GM21381 (cell line): ENCODE measurements at regions not wholly inside any gene's neighbourhood (a gene's known extent, or its start where the extent isn't known, plus 50 kb on each side); places are given as distances from the start of the nearest gene placed in this dataset.

ENCODE experiments used
- ATAC-seq: cut with Tn5 transposase; IDR thresholded peaks from one replicate; pipeline ENCODE4 v1.9.1; 2021; ENCODE audit warnings: mild to moderate bottlenecking, moderate library complexity; ENCODE audit not compliant: unreplicated experiment

DNA sequence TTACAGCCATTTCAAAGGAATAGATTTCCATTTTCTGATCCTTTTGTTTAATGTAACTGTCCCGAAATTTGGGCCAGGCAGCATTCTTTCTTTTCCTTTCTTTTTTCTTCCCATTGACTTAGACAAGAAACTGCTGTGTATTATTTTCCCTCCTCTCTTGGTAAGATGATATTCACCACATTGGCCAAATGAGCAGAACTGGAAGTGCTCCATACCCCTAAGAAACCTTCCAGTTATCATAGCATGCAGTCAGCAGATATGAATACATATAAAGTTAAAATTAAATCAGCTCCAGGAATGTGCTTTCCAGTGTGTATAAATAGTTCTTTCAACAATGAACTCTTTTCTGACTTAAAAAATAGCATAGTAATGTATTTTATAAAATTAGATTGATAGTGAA lies 168.5 kb upstream of the GAS1 start:
- ATAC-seq = no peak

- no peak for ATAC-seq
Observed at GRCh38 chr9:87116492-87116891, 169.2 kb upstream of the GAS1 start.

DNA sequence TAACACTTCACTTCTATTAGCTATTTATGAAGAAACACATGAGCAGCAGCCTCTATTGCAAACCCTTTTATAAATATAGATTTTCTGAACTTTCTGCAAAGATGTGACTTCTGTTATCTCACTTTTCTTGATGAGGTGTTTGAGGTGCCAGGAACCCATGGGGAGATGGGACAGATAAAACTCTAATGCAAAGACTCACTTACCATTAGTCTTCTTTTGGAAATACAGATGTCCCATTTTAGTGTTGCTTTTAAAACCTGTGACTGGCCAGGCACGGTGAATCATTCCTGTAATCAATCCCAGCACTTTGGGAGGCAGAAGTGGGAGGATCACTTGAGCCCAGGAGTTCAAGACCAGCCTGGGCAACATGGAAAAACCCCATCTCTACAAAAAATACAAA lies 171.3 kb upstream of the GAS1 start:
- no peak for ATAC-seq

DNA sequence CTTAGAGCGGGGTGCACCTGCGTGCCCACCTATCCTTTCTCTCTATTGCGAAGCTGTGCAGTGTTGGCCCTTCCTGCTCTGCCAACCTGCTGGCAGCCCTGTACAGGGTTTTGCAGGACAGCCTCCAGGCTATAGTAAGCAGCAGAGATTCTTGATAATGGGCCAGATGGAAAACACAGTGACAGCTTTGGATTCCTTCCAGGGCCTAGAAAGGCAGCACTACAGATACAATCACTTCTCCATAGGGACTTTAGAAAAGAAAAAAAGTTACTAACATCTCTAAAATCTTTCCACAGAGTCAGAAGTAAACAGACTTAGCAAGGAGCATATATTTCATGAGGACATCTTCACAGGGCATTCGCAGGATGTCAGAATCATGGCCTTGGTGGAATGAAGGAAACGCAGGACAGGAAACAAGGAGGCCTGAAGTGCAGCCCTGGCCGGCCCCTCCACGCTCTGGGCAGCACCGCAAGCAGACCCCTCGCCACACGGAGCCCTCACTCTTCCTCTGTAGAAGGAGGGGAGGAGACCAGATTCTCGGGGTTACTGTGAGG lies 172.1 kb upstream of the GAS1 start:
- no peak for ATAC-seq

- ATAC-seq = no peak
Observed at GRCh38 chr9:87120610-87121009, 173.3 kb upstream of the GAS1 start.

DNA sequence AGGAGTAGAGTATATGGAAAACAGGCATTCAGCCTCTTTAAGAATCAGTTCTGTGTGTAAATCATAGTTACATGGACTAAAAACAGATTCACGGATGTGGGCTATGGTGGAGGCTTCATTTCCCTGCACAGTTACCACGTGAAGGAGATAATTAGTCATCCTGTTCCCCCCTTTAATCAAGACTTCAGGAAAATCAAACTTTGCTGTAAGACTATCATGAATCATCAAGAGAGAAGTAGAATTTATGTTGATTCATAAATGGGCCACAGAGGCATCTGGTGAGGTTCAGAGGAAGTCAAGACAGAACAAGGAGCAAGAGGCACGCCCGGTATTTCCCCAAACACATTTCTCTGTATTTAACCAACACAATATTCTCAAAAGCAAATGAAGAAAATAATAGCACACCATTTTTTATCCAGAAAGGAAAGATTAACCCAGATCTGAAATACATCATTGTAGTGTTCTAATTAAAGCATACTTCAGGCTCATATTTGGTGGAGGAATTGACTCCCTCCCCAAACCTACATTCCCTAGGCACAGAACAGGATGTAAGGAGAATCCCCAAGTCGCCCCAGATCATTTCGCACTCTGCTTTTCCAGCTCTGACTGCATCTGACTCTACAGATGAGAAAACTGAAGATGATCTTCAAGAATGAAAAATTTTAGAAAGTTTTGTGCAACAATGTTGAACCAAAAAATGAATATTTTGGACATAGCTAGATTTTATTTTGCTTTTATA lies 175.8 kb upstream of the GAS1 start:
- ATAC-seq = no peak

GRCh38 chr9:87123830-87124229 lies 176.5 kb upstream of the GAS1 start:
- no peak for ATAC-seq

GRCh38 chr9:87125819-87126218 lies 178.5 kb upstream of the GAS1 start:
- ATAC-seq = no peak

DNA sequence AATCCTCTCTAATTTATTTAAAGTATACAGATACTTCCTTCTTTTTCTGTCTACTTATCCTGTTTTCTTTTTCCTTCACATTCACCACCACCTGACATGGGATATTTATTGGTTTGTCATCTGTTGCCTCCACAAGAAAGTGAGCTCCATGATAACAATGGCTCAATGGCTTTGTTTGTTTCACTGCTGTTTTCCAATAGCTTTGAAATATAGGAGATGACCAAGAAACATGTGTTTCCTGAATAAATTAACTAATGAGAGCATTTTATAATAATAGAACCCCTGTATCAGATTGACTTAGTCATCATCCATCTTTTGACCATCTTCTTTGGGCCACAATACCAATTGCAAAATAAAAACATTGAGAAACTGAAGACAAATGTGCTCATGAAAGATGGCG lies 180.2 kb upstream of the GAS1 start:
- ATAC-seq = no peak

DNA sequence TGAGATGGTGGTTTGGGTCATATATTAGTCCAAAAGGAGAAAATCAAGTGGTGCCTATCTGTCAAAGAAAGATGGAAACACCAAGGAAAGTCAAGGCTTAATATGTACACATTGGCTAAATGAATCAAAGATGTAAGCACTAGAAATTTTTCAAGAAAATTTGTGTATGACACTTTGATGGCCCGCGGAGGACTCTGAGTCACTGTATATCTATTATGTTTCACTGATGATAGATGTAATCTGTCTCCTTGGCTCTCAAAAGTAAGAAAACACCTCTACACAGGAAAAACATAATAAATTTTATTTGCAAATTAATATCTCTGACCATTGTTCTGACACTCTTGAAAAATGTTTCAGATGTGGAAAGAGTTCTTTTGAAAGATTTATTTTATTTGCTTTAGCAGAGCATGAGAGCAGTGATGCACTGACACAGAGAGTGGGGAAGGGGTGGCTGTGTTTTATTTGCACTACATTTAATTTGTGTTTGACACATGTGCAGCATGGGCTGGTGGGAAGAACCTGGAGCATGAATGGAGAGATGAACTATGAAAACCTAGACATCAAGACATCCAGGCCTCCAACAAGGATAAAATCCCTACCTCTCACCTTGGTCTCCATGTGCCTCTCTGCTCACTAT lies 180.8 kb upstream of the GAS1 start:
- ATAC-seq = no peak

DNA sequence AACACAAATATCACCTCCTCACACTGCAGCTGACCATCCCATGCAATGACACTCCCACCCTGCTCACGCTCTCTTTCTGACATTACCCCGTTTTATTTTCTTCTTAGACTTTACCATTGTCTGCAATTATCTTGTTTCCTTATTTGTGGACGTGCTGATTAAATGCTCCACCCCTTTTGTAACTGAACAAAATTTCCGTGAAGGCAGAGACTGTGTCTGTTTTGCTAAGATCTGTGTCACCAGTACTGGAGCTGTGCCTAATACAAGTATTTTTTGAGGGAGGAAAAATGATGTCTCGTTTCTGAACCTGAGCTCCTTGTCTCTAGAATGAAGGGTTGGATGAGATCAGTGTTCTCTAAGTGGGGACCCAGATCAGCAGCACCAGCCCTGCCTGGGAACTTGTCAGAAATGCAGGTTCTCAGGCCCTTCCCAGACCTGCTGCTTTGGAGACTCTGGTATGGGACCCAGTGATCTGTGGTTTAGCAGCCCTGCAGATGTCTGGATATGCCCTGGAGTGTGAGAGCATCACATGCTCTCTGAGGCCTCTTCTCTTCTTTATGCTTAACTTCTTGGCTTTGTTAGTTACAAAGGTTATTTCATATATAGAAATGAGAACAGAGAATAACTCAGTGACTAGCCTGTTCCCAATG lies 181.7 kb upstream of the GAS1 start:
- ATAC-seq = no peak

DNA sequence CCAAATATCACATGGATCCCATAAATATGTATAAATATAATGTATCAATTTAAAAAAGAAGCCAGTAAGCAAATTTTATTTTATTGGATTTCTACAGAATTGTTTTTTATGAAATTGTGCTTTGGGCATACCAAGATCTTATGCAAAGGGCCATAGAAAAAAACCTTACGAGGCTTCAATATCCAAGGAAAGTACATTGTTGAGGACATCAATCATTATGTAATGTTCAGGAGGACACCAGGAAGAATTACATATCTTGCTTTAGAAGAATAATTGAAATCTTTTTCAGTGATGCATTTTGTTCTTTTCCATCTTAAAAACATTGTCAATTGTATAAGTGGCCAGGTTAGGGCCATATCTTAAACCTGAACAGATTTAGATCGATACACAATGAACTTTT lies 187.8 kb upstream of the GAS1 start:
- no peak for ATAC-seq

DNA sequence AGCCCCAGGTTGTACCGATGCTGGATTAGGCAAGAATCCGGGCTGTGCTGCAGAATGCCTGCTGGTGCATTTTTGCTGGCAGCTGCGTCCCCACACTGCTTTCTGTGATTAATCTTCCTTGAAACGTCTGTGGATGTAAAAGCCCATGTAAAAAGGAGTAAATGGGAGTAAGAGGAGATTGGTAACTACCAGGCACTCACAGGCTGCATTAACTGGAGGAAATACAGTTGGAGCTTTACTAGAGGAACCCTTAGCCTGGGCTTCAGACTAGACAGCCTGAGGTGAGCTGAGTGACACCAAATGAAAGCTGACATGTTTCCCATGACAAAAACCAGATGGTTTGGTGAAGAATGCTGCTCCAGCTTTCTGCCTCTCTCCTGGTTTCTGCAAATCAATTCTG lies 190.4 kb upstream of the GAS1 start:
- no peak for ATAC-seq

GRCh38 chr9:87138128-87139040 lies 191.1 kb upstream of the GAS1 start:
- ATAC-seq = no peak

DNA sequence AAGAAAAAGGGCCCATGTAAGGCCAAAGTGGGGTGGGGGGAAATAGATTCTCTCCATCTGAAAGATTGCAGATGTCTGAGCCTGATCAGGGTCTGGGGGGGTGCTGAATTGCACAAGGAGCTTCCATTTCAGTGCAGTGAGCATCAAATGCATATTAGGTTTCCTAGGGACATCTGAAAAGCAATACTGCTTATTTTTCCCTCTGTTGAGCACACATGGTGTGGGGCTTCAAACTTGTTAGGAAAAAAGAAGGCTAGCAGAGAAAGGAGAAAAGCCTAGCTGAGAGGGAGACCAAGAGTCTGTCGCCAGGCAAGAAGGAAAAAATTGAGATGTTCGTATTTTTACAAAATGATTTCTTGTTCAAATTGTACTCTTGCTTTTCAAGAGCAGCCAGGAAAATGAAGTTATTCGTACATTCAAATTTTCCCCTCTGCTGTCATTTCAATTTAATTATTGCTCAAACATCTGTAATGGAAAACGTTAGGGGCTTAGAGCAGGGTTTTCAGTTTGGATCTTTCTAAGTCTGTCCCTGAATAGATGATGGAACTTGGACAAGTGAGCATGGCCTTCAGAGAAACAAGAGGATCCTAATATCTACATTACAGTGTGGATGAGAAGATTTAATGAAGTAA lies 191.9 kb upstream of the GAS1 start:
- ATAC-seq = no peak

GRCh38 chr9:87140142-87140541 lies 192.8 kb upstream of the GAS1 start:
- ATAC-seq = no peak

GRCh38 chr9:87140605-87141109 lies 193.4 kb upstream of the GAS1 start:
- no peak for ATAC-seq

GRCh38 chr9:87141124-87141523 lies 193.8 kb upstream of the GAS1 start:
- ATAC-seq = no peak

DNA sequence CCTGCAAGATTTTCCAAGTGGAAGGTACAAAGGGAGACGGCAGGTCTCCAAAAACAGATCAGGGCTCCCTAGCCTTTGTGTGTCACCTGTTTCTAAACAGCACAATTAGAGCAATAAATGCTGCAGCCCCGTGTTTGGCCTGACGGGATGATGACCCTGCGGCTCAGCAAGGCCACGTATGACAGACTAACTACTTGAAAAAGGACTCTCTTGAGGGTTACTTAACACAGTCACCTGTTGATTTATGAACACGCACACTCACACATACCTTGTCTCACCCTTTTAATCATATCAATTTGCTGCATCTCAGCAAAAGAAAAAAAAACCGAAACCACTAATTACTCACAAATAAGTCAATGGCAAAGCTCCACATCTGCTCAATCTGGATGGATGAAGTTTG lies 199.6 kb upstream of the GAS1 start:
- ATAC-seq = no peak

DNA sequence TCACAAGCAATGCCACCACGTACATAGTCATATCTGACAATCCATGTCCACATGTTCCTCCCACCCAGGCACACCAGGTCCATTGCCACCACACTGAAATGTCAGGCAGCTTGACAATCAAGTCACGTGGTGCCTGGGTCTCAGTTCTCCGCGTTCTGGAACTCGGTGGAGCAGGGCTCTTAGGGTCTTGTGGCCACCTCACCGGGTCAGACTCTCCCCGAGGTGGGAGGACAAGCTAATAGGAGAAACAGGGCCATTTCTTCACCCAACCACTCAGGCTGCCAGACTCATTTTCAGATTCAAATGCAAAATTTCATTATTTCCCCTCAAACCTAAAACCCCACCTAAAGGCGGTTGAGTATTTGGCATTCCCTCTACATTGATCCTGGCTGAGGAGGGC lies 200.5 kb upstream of the GAS1 start:
- no peak for ATAC-seq
